ENCODE measurements at regions not wholly inside any gene's neighbourhood (a gene's known extent, or its start where the extent isn't known, plus 50 kb on each side); places are given as distances from the start of the nearest gene placed in this dataset.

- no peak for FAIRE-seq
- in situ Hi-C loops (cut with HindIII; ENCODE audit: extremely low pct_ligation_motif_present, low pct_unique_long_range_greater_than_20kb): no loop called here
These were observed 80.3 kb upstream of the GYPC start for GRCh38 chr2:126575631-126576030.

GRCh38 chr2:126579868-126580267 lies 76.1 kb upstream of the GYPC start:
- H2AFZ ChIP-seq (ENCODE audit: low read length): no peak overlapping the region
- no peak overlapping the region for H3K9ac ChIP-seq (ENCODE audit: insufficient read depth, low read depth, low read length)
- DNase-seq (ENCODE audit: low spot score): no peak
- peak; percentile 78 for TF ChIP-seq MNT (IDR thresholded peaks at IDR 0.05)
- TF ChIP-seq ZNF891 (CRISPR knock-in tag; IDR thresholded peaks at IDR 0.05): no peak
- no peaks in the 10 kb centered on the region for H3K27me3 ChIP-seq (ENCODE audit: control insufficient read depth in 1 of 2, insufficient read depth in 2 of 2, low read length in 2 of 2)
- in situ Hi-C loops (cut with HindIII; ENCODE audit: extremely low pct_ligation_motif_present, low pct_unique_long_range_greater_than_20kb): no loop called here
- no peaks in the 10 kb centered on the region for H4K20me1 ChIP-seq (ENCODE audit: insufficient read depth, low read length)
- CTCF ChIA-PET (ENCODE audit: low intra/inter-chr PET ratio, low total read pairs): no interaction called here
- no peak overlapping the region for H3K4me3 ChIP-seq (replicated peaks in 1 of 3; ENCODE audit: insufficient read depth in 1 of 3, low read depth in 2 of 3, low read length in 3 of 3)
- H3K27ac ChIP-seq (ENCODE audit: extremely low read length, insufficient read depth, low read length): no peak overlapping the region
- no TSS peak for BruUV-seq (replicated peaks)
- no peaks in the 10 kb centered on the region for H3K9me3 ChIP-seq (ENCODE audit: low read length)
- no peak overlapping the region for H3K4me2 ChIP-seq (ENCODE audit: low read depth, low read length)
- H3K4me1 ChIP-seq (ENCODE audit: insufficient read depth, low read length): no peaks in the 10 kb centered on the region
- 14% methylated on average over 9 of the region's 9 CpGs for WGBS (ENCODE audit: low lambda C conversion rate)
- intact Hi-C loops (cut with micrococcal nuclease; ENCODE audit: unreplicated experiment): no loop called here
- H3K79me2 ChIP-seq (ENCODE audit: insufficient read depth, low read length): no peaks in the 10 kb centered on the region
- no peak for FAIRE-seq
- no peak for ATAC-seq
- H3K36me3 ChIP-seq (replicated peaks in 1 of 2; ENCODE audit: control insufficient read depth in 1 of 2, insufficient read depth in 2 of 2, low read length in 2 of 2): no peaks in the 10 kb centered on the region
- POLR2A ChIA-PET: no interaction called here

More at GRCh38 chr2:126575631-126576030, 80.3 kb upstream of the GYPC start:
- Histone ChIP-seq H3K79me2 (ENCODE audit: insufficient read depth, low read length) (no peaks in the 10 kb centered on the region), H4K20me1 (ENCODE audit: insufficient read depth, low read length) (no peaks in the 10 kb centered on the region), H3K36me3 (replicated peaks in 1 of 2; ENCODE audit: control insufficient read depth in 1 of 2, insufficient read depth in 2 of 2, low read length in 2 of 2) (no peaks in the 10 kb centered on the region), H3K27ac (ENCODE audit: extremely low read length, insufficient read depth, low read length) (no peak overlapping the region), H3K4me1 (ENCODE audit: insufficient read depth, low read length) (no peaks in the 10 kb centered on the region), H3K9me3 (ENCODE audit: low read length) (no peaks in the 10 kb centered on the region), H3K27me3 (ENCODE audit: control insufficient read depth in 1 of 2, insufficient read depth in 2 of 2, low read length in 2 of 2) (no peaks in the 10 kb centered on the region), H3K4me3 (replicated peaks in 1 of 3; ENCODE audit: insufficient read depth in 1 of 3, low read depth in 2 of 3, low read length in 3 of 3) (no peak overlapping the region), H3K9ac (ENCODE audit: insufficient read depth, low read depth, low read length) (no peak overlapping the region), H3K4me2 (ENCODE audit: low read depth, low read length) (no peak overlapping the region), H2AFZ (ENCODE audit: low read length) (no peak overlapping the region)
- 0% methylated on average over 1 of the region's 1 CpG for WGBS (ENCODE audit: low lambda C conversion rate)
- TF ChIP-seq ZNF546 (CRISPR knock-in tag; conservative IDR thresholded peaks at IDR 0.05): no peak
- POLR2A ChIA-PET: no interaction called here
- CTCF ChIA-PET (ENCODE audit: low intra/inter-chr PET ratio, low total read pairs): no interaction called here
- DNase-seq (ENCODE audit: low spot score): no peak
- no TSS peak for BruUV-seq (replicated peaks)
- intact Hi-C loops (cut with micrococcal nuclease; ENCODE audit: unreplicated experiment): no loop called here
- no peak for ATAC-seq

Measured in HepG2 (cell line).